SK-N-MC (cell line): ENCODE measurements at regions not wholly inside any gene's neighbourhood (a gene's known extent, or its start where the extent isn't known, plus 50 kb on each side); places are given as distances from the start of the nearest gene placed in this dataset.

Experiments
- DNase-seq: peaks from one replicate; pipeline ENCODE4 v3.0.0-alpha.2; 2011; ENCODE audit warnings: low read depth, low spot score
- H3K27ac ChIP-seq: fragments of 200-600 bp; sonication (generic); 2 replicates; pipeline ENCODE4 v1.5.1; 2016; ENCODE audit warnings: mixed run types
- H3K36me3 ChIP-seq: fragments of 200-600 bp; sonication (generic); 2 replicates; pipeline ENCODE4 v1.6.1; 2017; ENCODE audit warnings: antibody characterized with exemption, low read length, mixed read lengths; ENCODE audit not compliant: insufficient read depth
- H3K4me3 ChIP-seq: fragments of 200-600 bp; sonication (generic); 2 replicates; pipeline ENCODE4 v1.5.1; 2016
- H3K9ac ChIP-seq: fragments of 200-600 bp; sonication (generic); 2 replicates; pipeline ENCODE4 v1.8.0; 2017; ENCODE audit warnings: mixed run types, mixed read lengths; ENCODE audit not compliant: insufficient read length
- H3K9me3 ChIP-seq: fragments of 200-600 bp; sonication (generic); 2 replicates; pipeline ENCODE4 v1.6.1; 2017; ENCODE audit warnings: low read depth, mild to moderate bottlenecking, antibody characterized with exemption, low read length, moderate library complexity, mixed read lengths
- EZH2 ChIP-seq: fragments of 200-600 bp; sonication (generic); IDR thresholded peaks from one replicate; pipeline ENCODE4 v1.6.1; 2017; ENCODE audit warnings: antibody characterized with exemption
- FOXP2 ChIP-seq: optimal IDR thresholded peaks from 2 replicates; pipeline ENCODE3; 2011; ENCODE audit warnings: mild to moderate bottlenecking, moderate library complexity; ENCODE audit not compliant: insufficient read depth; ENCODE audit errors: extremely low read length, control extremely low read depth
- POLR2AphosphoS5 ChIP-seq: IDR thresholded peaks from 2 replicates; pipeline ENCODE4 v1.6.1; 2012; ENCODE audit warnings: mild to moderate bottlenecking, low read depth, low read length, borderline replicate concordance

DNA sequence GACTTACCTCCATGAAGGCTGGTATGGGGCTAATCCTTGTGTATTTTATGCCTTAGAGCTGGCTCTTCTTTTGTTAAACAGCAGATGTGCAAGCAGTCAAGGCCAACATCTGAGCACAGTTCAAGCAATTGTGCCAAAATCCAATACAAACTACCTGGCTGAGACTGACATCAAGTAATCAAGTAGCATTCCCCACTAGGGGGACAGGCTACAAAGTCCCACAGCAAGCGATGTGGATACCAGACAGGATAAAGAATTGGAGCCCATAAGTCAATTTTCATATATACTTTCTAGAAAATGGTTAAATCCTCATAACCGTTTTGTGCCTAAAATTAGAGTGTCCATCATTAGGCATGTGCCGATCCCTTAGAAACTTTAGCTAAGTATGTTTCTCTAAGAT is 675.8 kb downstream of the DIAPH3 start:
- Histone ChIP-seq H3K4me3 (no peak overlapping the region), H3K9me3 (no peaks in the 10 kb centered on the region), H3K36me3 (no peaks in the 10 kb centered on the region), H3K9ac (no peak overlapping the region), H3K27ac (no peak overlapping the region)
- TF ChIP-seq EZH2 (no peak), FOXP2 (no peak), POLR2AphosphoS5 (no peak)
- DNase-seq, result no peak

DNA sequence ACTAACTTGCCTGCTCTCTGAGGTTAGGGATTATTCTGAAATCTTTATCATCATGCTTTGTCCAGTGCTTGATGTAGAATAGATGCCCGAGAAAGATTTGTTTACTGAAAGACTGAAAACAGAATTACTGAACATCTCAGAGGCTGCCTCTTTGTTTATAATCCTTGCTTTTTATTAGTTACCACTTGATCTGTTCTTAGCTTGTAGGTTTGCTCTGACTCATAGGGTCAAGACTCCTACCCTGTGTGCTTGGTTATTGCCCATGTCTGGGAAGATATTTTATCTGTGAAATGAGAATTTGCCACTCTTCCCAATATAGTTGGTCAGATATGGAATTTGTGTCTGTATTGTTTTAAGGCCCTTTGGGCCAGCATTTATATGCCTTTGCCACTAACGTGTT is 675.3 kb downstream of the DIAPH3 start:
- no peak for DNase-seq
- H3K27ac ChIP-seq, result no peak overlapping the region

DNA sequence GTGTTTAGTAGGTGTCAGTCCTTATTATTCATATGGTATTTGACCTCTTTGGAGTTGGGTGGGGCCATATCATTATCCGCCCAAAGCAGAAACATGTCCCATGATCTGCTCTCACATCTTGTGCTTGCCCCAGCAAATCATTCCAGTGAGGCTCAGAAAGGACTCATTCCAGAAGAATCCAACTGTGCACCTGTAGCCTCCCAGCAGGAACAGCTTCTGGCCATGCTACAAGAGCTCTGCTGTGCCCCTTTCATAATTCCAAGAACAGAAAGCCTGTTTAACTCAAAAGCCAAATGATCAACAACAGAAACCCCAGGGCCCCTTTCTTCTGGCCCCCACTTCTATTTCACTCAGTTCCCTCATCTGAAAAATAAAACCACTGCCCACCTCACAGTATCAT is 673.1 kb downstream of the DIAPH3 start:
- Histone ChIP-seq H3K27ac (no peak overlapping the region), H3K9ac (no peak overlapping the region), H3K36me3 (no peaks in the 10 kb centered on the region), H3K4me3 (no peak overlapping the region), H3K9me3 (no peaks in the 10 kb centered on the region)
- TF ChIP-seq EZH2 (no peak), POLR2AphosphoS5 (no peak), FOXP2 (no peak)
- DNase-seq, result no peak

More for the DNA sequence above, 675.3 kb downstream of the DIAPH3 start:
- H3K36me3 ChIP-seq, result no peaks in the 10 kb centered on the region
- no peaks in the 10 kb centered on the region for H3K9me3 ChIP-seq
- no peak overlapping the region for H3K4me3 ChIP-seq
- H3K9ac ChIP-seq, result no peak overlapping the region
- no peak for TF ChIP-seq FOXP2
- TF ChIP-seq POLR2AphosphoS5, result no peak
- no peak for TF ChIP-seq EZH2

DNA sequence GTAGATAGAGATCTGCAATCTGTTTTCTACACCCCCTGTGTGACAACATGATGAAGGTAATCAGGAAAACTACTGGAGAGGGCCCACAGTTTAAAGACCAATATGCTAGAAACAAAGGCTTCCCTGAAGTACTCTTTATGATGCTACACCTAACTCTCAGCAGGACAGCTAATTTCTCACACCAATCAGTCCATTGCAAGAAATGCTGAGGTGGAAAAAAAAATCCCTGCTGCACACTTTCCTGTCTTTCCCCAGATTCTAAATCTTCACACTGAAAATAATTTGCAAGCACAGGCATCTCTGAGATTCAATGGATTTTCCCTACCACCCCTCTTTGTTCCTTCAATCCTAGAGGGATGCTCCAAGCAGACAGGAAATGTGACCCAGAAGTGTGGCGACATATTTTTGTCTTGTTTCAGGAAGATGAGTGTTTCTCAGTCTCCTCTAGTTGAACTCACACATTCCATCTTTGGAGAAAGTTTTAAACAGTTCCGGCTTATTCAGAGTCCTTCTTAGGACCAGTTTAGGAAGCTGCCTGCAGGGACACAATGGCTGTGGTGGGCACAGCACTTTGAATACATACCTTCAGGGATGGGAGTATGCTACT is 671.6 kb downstream of the DIAPH3 start:
- Histone ChIP-seq H3K4me3 (no peak overlapping the region), H3K9me3 (no peaks in the 10 kb centered on the region), H3K27ac (no peak overlapping the region), H3K36me3 (no peaks in the 10 kb centered on the region), H3K9ac (no peak overlapping the region)
- no peak for DNase-seq
- TF ChIP-seq FOXP2 (no peak), EZH2 (no peak), POLR2AphosphoS5 (no peak)

DNA sequence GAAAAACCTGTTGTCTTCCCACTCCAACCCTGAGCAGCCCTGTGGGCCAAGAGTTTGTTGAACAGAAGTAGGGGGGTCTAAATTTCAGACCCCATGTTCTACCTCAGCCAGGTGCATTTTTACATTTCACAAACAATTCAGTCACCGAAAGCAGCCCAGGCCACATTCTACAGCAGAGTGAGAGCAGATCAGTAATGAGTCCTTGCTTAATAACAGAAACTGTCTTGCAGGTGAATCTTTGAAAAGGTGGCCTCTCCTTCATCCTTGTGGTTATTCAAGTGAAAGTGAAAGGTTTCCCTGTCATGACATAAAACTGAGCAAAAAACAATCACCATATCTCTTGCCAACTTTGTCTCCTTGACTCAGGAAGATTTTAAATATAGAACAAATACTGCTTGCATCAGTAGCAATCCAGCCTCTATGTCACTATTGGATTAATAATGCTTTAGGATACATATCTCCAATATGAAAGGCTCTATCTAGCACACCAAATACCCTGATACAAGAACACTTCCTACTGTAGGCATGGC is 670.2 kb downstream of the DIAPH3 start:
- Histone ChIP-seq H3K4me3 (no peak overlapping the region), H3K9me3 (no peaks in the 10 kb centered on the region), H3K36me3 (no peaks in the 10 kb centered on the region), H3K9ac (no peak overlapping the region), H3K27ac (no peak overlapping the region)
- DNase-seq, result no peak
- TF ChIP-seq POLR2AphosphoS5 (no peak), FOXP2 (no peak), EZH2 (no peak)

DNA sequence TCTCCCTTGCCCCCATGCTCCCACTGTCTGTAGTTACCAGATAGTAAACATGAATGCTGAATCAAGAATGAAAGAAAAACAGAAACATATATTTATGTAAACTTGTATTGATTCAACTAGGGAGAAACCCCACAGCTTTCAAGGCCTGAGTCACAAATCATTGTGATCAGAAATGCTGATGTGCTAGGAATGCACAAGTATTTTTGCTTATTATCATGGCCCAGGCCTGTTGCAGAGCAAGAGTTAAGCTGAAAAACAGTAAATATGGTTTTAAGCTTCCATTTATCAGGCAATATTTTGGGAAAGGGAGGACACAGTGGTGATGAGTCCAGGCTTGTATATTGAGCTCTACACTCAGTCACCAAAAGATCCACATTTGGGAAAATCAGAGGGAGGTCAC is 669.6 kb downstream of the DIAPH3 start:
- TF ChIP-seq POLR2AphosphoS5 (no peak), FOXP2 (no peak), EZH2 (no peak)
- DNase-seq, result no peak
- Histone ChIP-seq H3K36me3 (no peaks in the 10 kb centered on the region), H3K27ac (no peak overlapping the region), H3K9ac (no peak overlapping the region), H3K9me3 (no peaks in the 10 kb centered on the region), H3K4me3 (no peak overlapping the region)

DNA sequence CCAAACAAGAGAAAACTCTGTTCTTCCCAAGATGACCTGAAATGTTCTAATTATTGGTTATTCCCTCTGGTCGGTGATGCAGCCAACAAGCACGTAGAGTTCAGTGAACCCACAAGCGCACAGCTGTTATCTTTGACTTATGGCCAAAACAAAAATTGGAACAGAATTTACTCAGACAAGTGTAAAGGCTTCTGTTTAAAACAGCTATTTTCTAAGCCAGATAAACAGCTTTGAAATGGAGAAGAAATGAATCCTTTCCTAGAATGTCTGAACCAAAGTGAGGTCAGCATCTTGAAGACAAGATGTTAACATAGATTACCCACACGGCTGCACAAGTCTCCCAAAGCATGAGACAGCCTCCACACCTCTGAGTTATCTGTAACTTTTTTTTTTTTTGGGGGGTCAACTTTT is 669.2 kb downstream of the DIAPH3 start:
- no peak overlapping the region for H3K27ac ChIP-seq

DNA sequence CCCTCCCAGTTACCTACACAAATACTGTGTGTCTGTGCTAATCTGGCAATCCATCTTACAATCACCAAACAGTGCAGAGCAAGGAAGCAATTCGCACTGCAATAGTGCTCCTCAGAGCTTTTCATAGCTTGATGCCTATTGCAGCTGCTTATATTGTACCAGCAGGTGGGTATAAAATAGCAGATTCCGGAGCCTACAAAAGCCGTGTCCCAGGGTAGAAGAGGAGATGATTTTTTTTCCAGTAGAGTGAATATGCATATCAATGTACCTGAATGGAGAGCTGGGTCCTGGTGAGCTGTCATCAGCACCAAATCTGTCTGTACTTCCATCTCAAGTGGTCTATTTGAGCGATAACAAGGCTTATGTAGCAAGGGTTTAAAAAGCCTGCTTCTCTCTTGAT is 668.4 kb downstream of the DIAPH3 start:
- no peak for TF ChIP-seq EZH2
- TF ChIP-seq POLR2AphosphoS5, result no peak
- no peak for TF ChIP-seq FOXP2
- DNase-seq, result no peak
- Histone ChIP-seq H3K36me3 (no peaks in the 10 kb centered on the region), H3K9me3 (no peaks in the 10 kb centered on the region), H3K4me3 (no peak overlapping the region), H3K27ac (no peak overlapping the region), H3K9ac (no peak overlapping the region)

More for the DNA sequence above, 669.2 kb downstream of the DIAPH3 start:
- Histone ChIP-seq H3K9ac (no peak overlapping the region), H3K9me3 (no peaks in the 10 kb centered on the region), H3K4me3 (no peak overlapping the region), H3K36me3 (no peaks in the 10 kb centered on the region)
- no peak for DNase-seq
- no peak for TF ChIP-seq POLR2AphosphoS5
- no peak for TF ChIP-seq EZH2
- TF ChIP-seq FOXP2, result no peak
